ENCODE measurements at regions not wholly inside any gene's neighbourhood (a gene's known extent, or its start where the extent isn't known, plus 50 kb on each side); places are given as distances from the start of the nearest gene placed in this dataset.

DNA sequence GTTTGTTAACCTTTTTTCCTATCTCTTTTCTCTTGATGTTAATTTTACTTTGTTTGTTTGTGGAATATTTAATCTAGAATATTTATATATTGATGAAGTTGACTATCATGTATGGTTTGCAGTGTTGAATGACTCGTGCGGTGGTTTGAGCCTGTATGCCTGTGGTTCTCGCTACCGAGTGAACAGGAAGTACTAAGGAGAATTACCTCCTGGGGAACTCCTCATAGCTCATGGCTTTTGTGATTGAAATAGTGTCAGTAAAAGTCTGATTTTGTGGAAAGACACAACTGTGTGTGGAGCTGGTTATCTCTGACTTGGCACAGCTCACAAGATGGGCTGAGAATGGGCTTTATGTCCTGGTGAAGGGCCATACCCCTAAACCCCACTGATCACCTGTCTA lies 498.6 kb downstream of the GLRX3 start:
- BruUV-seq (replicated peaks), result no TSS peak
- Histone ChIP-seq H3K4me2 (ENCODE audit: low read depth, low read length) (no peak overlapping the region), H2AFZ (replicated peaks; ENCODE audit: low read length, poor library complexity) (no peak overlapping the region), H2AK9ac (replicated peaks; ENCODE audit: low read depth, low read length, poor library complexity) (no peak overlapping the region), H4K8ac (ENCODE audit: low read depth in 2 of 2, low read length in 2 of 2) (no peak overlapping the region), H3K4me1 (ENCODE audit: control insufficient read depth, insufficient read depth, low read length) (no peaks in the 10 kb centered on the region), H3K27me3 (ENCODE audit: control insufficient read depth, insufficient read depth, low read length) (no peaks in the 10 kb centered on the region), H2BK5ac (ENCODE audit: low read depth, low read length, poor library complexity, severe bottlenecking) (no peak overlapping the region), H2BK20ac (ENCODE audit: low read depth, low read length) (no peak overlapping the region), H4K91ac (ENCODE audit: insufficient read depth, low read depth, low read length) (no peak overlapping the region), H4K20me1 (ENCODE audit: insufficient read depth, low read length) (no peaks in the 10 kb centered on the region), H3K36me3 (ENCODE audit: control insufficient read depth, insufficient read depth, low read length) (no peaks in the 10 kb centered on the region), H2BK15ac (ENCODE audit: low read depth, low read length) (no peak overlapping the region), H3K23ac (ENCODE audit: low read depth, low read length) (no peak overlapping the region), H3K27ac (ENCODE audit: insufficient read depth, low read length) (no peak overlapping the region), H3K9me3 (ENCODE audit: control insufficient read depth, insufficient read depth, low read length) (peaks cover 22% of the 10 kb centered on the region), H3K14ac (replicated peaks; ENCODE audit: low read depth, low read length) (no peak overlapping the region), H2BK120ac (ENCODE audit: low read depth, low read length) (no peak overlapping the region), H3K18ac (ENCODE audit: low read depth, low read length) (no peak overlapping the region), H3K4ac (ENCODE audit: low read depth, low read length) (no peak overlapping the region), H4K5ac (ENCODE audit: low read depth, low read length) (no peak overlapping the region), H3K9me1 (ENCODE audit: insufficient read depth, low read length) (no peaks in the 10 kb centered on the region), H3K9ac (ENCODE audit: low read depth, low read length) (no peak overlapping the region), H3K4me3 (ENCODE audit: insufficient read depth, low read depth, low read length) (no peak overlapping the region), H3K56ac (ENCODE audit: extremely low read depth, insufficient read depth, low read length) (no peak overlapping the region), H3K79me1 (ENCODE audit: low read depth in 1 of 2, low read length in 2 of 2) (no peaks in the 10 kb centered on the region), H2AK5ac (ENCODE audit: low read depth, low read length) (no peak overlapping the region)
- ATAC-seq (ENCODE audit: low read depth) (no peak), DNase-seq (no peak)
- intact Hi-C loops (cut with micrococcal nuclease), result no loop called here
- TF ChIP-seq RFX5 (IDR thresholded peaks at IDR 0.05; ENCODE audit: low read depth, low read length), result no peak
- TF ChIP-seq POLR2A (IDR thresholded peaks at IDR 0.05; ENCODE audit: low read depth, low read length), result no peak
- no peak for TF ChIP-seq CEBPB (IDR thresholded peaks at IDR 0.05; ENCODE audit: low read depth, low read length)
- TF ChIP-seq, protein P1, sequence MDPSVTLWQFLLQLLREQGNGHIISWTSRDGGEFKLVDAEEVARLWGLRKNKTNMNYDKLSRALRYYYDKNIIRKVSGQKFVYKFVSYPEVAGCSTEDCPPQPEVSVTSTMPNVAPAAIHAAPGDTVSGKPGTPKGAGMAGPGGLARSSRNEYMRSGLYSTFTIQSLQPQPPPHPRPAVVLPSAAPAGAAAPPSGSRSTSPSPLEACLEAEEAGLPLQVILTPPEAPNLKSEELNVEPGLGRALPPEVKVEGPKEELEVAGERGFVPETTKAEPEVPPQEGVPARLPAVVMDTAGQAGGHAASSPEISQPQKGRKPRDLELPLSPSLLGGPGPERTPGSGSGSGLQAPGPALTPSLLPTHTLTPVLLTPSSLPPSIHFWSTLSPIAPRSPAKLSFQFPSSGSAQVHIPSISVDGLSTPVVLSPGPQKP (IDR thresholded peaks at IDR 0.05; ENCODE audit: borderline replicate concordance, low read depth, low read length), result no peak
- TF ChIP-seq FOS (IDR thresholded peaks at IDR 0.05; ENCODE audit: low read depth, low read length), result no peak
- no peak for TF ChIP-seq USF2 (IDR thresholded peaks at IDR 0.05; ENCODE audit: low read depth, low read length)
- no peak for TF ChIP-seq BHLHE40 (IDR thresholded peaks at IDR 0.05; ENCODE audit: low read depth, low read length)
- TF ChIP-seq, protein P2, sequence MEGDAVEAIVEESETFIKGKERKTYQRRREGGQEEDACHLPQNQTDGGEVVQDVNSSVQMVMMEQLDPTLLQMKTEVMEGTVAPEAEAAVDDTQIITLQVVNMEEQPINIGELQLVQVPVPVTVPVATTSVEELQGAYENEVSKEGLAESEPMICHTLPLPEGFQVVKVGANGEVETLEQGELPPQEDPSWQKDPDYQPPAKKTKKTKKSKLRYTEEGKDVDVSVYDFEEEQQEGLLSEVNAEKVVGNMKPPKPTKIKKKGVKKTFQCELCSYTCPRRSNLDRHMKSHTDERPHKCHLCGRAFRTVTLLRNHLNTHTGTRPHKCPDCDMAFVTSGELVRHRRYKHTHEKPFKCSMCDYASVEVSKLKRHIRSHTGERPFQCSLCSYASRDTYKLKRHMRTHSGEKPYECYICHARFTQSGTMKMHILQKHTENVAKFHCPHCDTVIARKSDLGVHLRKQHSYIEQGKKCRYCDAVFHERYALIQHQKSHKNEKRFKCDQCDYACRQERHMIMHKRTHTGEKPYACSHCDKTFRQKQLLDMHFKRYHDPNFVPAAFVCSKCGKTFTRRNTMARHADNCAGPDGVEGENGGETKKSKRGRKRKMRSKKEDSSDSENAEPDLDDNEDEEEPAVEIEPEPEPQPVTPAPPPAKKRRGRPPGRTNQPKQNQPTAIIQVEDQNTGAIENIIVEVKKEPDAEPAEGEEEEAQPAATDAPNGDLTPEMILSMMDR (conservative IDR thresholded peaks at IDR 0.05; ENCODE audit: low read depth, low read length), result no peak
- no peak for TF ChIP-seq RAD21 (IDR thresholded peaks at IDR 0.05; ENCODE audit: low read length)
- TF ChIP-seq SMC3 (IDR thresholded peaks at IDR 0.05; ENCODE audit: low read depth, low read length), result no peak
- TF ChIP-seq MXI1 (IDR thresholded peaks at IDR 0.05; ENCODE audit: borderline replicate concordance, low read depth, low read length), result no peak
- TF ChIP-seq RCOR1 (IDR thresholded peaks at IDR 0.05; ENCODE audit: insufficient replicate concordance, low read length), result no peak
- dilution Hi-C loops (cut with HindIII; ENCODE audit: low sequenced_read_pairs, unreplicated experiment), result no loop called here
- in situ Hi-C loops (cut with MboI; ENCODE audit: low sequenced_read_pairs), result no loop called here
- 80% methylated on average over 2 of the region's 4 CpGs; no CpG with 5 or more reads in 1 of the 2 experiments for WGBS, 2 experiments (ENCODE audit: extremely low coverage in 2 of 2, insufficient read length in 1 of 2)
- ChIA-PET POLR2A (ENCODE audit: unreplicated experiment) (no interaction called here), CTCF (no interaction called here)
